ENCODE measurements at regions not wholly inside any gene's neighbourhood (a gene's known extent, or its start where the extent isn't known, plus 50 kb on each side); places are given as distances from the start of the nearest gene placed in this dataset.

GRCh38 chr3:110738531-110738930, 333.1 kb upstream of the NECTIN3 start (continued):
- TF ChIP-seq CTCF (IDR thresholded peaks at IDR 0.05; ENCODE audit: low read depth, low read length, missing input control): no peak
- no peak for TF ChIP-seq HNF4A (conservative IDR thresholded peaks at IDR 0.05)
- TF ChIP-seq FOXA2 (IDR thresholded peaks at IDR 0.05): no peak
- no peak for TF ChIP-seq ATF3 (IDR thresholded peaks at IDR 0.05)
- TF ChIP-seq MAX (IDR thresholded peaks at IDR 0.05): no peak

GRCh38 chr3:110741891-110742290, 329.7 kb upstream of the NECTIN3 start:
- H3K9ac ChIP-seq (ENCODE audit: low read depth in 1 of 2, low read length in 2 of 2): no peak overlapping the region
- H3K4me3 ChIP-seq (ENCODE audit: low read depth in 1 of 3, low read length in 3 of 3): no peak overlapping the region
- TF ChIP-seq FOXA1 (IDR thresholded peaks at IDR 0.05): no peak
- peak; percentile 61 for TF ChIP-seq REST (IDR thresholded peaks at IDR 0.05)
- no peaks in the 10 kb centered on the region for H3K36me3 ChIP-seq (ENCODE audit: control insufficient read depth in 4 of 4, insufficient read depth in 3 of 4, low read depth in 1 of 4, low read length in 3 of 4)
- H3K9me3 ChIP-seq (ENCODE audit: control insufficient read depth in 4 of 4, low read length in 3 of 4): no peaks in the 10 kb centered on the region
- H3K27me3 ChIP-seq (ENCODE audit: control insufficient read depth in 4 of 4, insufficient read depth in 4 of 4, low read length in 3 of 4): no peaks in the 10 kb centered on the region
- 59% methylated on average over 3 of the region's 3 CpGs for WGBS
- DNase-seq (ENCODE audit: low spot score): no peak
- no peak overlapping the region for H3K27ac ChIP-seq (ENCODE audit: low read depth in 1 of 2, low read length in 2 of 2)
- H3K4me1 ChIP-seq (ENCODE audit: control insufficient read depth in 4 of 4, insufficient read depth in 4 of 4, low read length in 3 of 4): peaks cover 0 to 13% (median 12%) of the 10 kb centered on the region in 4 donors

- H3K27me3 ChIP-seq (ENCODE audit: control insufficient read depth in 4 of 4, insufficient read depth in 4 of 4, low read length in 3 of 4): no peaks in the 10 kb centered on the region
- DNase-seq (ENCODE audit: low spot score): no peak
- H3K9ac ChIP-seq (ENCODE audit: low read depth in 1 of 2, low read length in 2 of 2): no peak overlapping the region
- TF ChIP-seq FOXA2 (IDR thresholded peaks at IDR 0.05) (peak; percentile 95), HNF4G (IDR thresholded peaks at IDR 0.05) (peak; percentile 9), FOXA1 (IDR thresholded peaks at IDR 0.05) (peak; percentile 82), YY1 (IDR thresholded peaks at IDR 0.05) (peak; percentile 74), RXRA (IDR thresholded peaks at IDR 0.05) (peak; percentile 24 to 43), MAX (IDR thresholded peaks at IDR 0.05) (peak; percentile 49), JUND (IDR thresholded peaks at IDR 0.05) (no peak), ATF3 (IDR thresholded peaks at IDR 0.05) (no peak), ZBTB33 (IDR thresholded peaks at IDR 0.05) (no peak), GABPA (IDR thresholded peaks at IDR 0.05 in 1 of 2, conservative IDR thresholded peaks at IDR 0.05 in 1 of 2) (no peak), SP1 (IDR thresholded peaks at IDR 0.05) (peak; percentile 40), EGR1 (IDR thresholded peaks at IDR 0.05; ENCODE audit: low read depth in 2 of 2) (no peak), TAF1 (conservative IDR thresholded peaks at IDR 0.05) (no peak), HNF4A (conservative IDR thresholded peaks at IDR 0.05) (peak; percentile 31 to 46), RAD21 (IDR thresholded peaks at IDR 0.05) (peak; percentile 50 to 55), REST (IDR thresholded peaks at IDR 0.05) (peak; percentile 26)
- no peak overlapping the region for H3K27ac ChIP-seq (ENCODE audit: low read depth in 1 of 2, low read length in 2 of 2)
- no peak overlapping the region for H3K4me3 ChIP-seq (ENCODE audit: low read depth in 1 of 3, low read length in 3 of 3)
- H3K4me1 ChIP-seq (ENCODE audit: control insufficient read depth in 4 of 4, insufficient read depth in 4 of 4, low read length in 3 of 4): peaks cover 0 to 13% (median 12%) of the 10 kb centered on the region in 4 donors
- 24% methylated on average over 1 of the region's 1 CpG for WGBS
- H3K36me3 ChIP-seq (ENCODE audit: control insufficient read depth in 4 of 4, insufficient read depth in 3 of 4, low read depth in 1 of 4, low read length in 3 of 4): no peaks in the 10 kb centered on the region
- H3K9me3 ChIP-seq (ENCODE audit: control insufficient read depth in 4 of 4, low read length in 3 of 4): no peaks in the 10 kb centered on the region
Observed at GRCh38 chr3:110743202-110743601, 328.4 kb upstream of the NECTIN3 start.
